GM21423 (cell line): ENCODE measurements at regions not wholly inside any gene's neighbourhood (a gene's known extent, or its start where the extent isn't known, plus 50 kb on each side); places are given as distances from the start of the nearest gene placed in this dataset.
"Not testable (repeated sequence)": the region's sequence is repeated elsewhere in the genome, so short reads cannot be mapped to it uniquely, and the experiment has no call there.

Experiments
- ATAC-seq: cut with Tn5 transposase; IDR thresholded peaks from one replicate; pipeline ENCODE4 v1.9.1; 2021; ENCODE audit warnings: mild to moderate bottlenecking, moderate library complexity; ENCODE audit not compliant: unreplicated experiment

- ATAC-seq = no peak
These were observed 343.2 kb upstream of the ONECUT1 start for GRCh38 chr15:53133255-53133850.

- ATAC-seq = no peak
These were observed 340.8 kb upstream of the ONECUT1 start for GRCh38 chr15:53130943-53131342.

GRCh38 chr15:53129121-53129904 is 339.2 kb upstream of the ONECUT1 start:
- no peak for ATAC-seq

GRCh38 chr15:53128652-53129051 is 338.5 kb upstream of the ONECUT1 start:
- ATAC-seq = no peak

GRCh38 chr15:53126144-53126543 is 336.0 kb upstream of the ONECUT1 start:
- ATAC-seq = no peak

- ATAC-seq = no peak
These were observed 332.7 kb upstream of the ONECUT1 start for GRCh38 chr15:53122818-53123217.

GRCh38 chr15:53116915-53117314 is 326.8 kb upstream of the ONECUT1 start:
- not testable (repeated sequence) for ATAC-seq

- no peak for ATAC-seq
These were observed 326.0 kb upstream of the ONECUT1 start for GRCh38 chr15:53116169-53116568.

GRCh38 chr15:53115563-53115962 is 325.4 kb upstream of the ONECUT1 start:
- ATAC-seq = no peak

- ATAC-seq = no peak
These were observed 324.8 kb upstream of the ONECUT1 start for GRCh38 chr15:53114960-53115359.

- ATAC-seq = no peak
These were observed 320.9 kb upstream of the ONECUT1 start for GRCh38 chr15:53110999-53111398.

- ATAC-seq = no peak
These were observed 318.2 kb upstream of the ONECUT1 start for GRCh38 chr15:53108319-53108718.

- no peak for ATAC-seq
These were observed 317.7 kb upstream of the ONECUT1 start for GRCh38 chr15:53107855-53108254.

GRCh38 chr15:53106505-53107286 is 316.6 kb upstream of the ONECUT1 start:
- ATAC-seq = no peak

- no peak for ATAC-seq
These were observed 312.3 kb upstream of the ONECUT1 start for GRCh38 chr15:53102483-53102882.

- ATAC-seq = no peak
These were observed 290.3 kb upstream of the ONECUT1 start for GRCh38 chr15:53080484-53080883.

GRCh38 chr15:53074221-53074620 is 284.1 kb upstream of the ONECUT1 start:
- no peak for ATAC-seq

- ATAC-seq = no peak
These were observed 281.9 kb upstream of the ONECUT1 start for GRCh38 chr15:53072077-53072476.

- ATAC-seq = no peak
These were observed 278.5 kb upstream of the ONECUT1 start for GRCh38 chr15:53068636-53069035.

- ATAC-seq = no peak
These were observed 269.3 kb upstream of the ONECUT1 start for GRCh38 chr15:53059273-53060043.

- no peak for ATAC-seq
These were observed 256.1 kb upstream of the ONECUT1 start for GRCh38 chr15:53046153-53046790.
